ENCODE measurements at regions not wholly inside any gene's neighbourhood (a gene's known extent, or its start where the extent isn't known, plus 50 kb on each side); places are given as distances from the start of the nearest gene placed in this dataset.

DNA sequence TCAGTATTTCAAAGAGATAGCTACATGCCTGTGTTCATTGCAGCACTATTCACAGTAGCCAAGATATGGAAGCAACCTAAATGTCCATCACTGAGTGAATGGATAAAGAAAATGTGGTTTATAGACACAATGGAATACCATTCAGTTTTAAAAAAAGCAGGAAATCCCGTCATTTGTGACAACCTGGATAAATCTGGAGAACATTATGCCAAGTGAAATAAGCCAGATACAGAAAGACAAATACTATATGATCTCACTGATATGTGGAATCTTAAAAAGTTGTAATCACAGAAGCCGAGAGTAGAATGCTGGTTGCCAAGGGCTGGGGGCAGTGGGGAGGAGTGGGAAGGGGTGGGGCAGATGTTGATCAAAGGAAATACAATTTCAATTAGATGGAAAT, 235.8 kb upstream of the IGFBP3 start:
- Mint-ChIP-seq H3K4me3 (no peak overlapping the region), H3K27me3 (no peaks in the 10 kb centered on the region), H3K27ac (no peak overlapping the region), H3K9me3 (no peaks in the 10 kb centered on the region), H3K4me1 (no peaks in the 10 kb centered on the region), H3K36me3 (no peaks in the 10 kb centered on the region)
- Histone ChIP-seq H3K27me3 (replicated peaks in 1 of 2; ENCODE audit: control insufficient read depth in 2 of 2, extremely low read depth in 1 of 2, insufficient read depth in 2 of 2, low read length in 1 of 2) (no peaks in the 10 kb centered on the region), H3K4me3 (ENCODE audit: control insufficient read depth in 1 of 2, extremely low read depth in 1 of 2, low read length in 1 of 2) (no peak overlapping the region), H3K4me1 (ENCODE audit: control insufficient read depth in 1 of 2, extremely low read depth in 1 of 2, insufficient read depth in 2 of 2, low read length in 2 of 2) (no peaks in the 10 kb centered on the region), H3K9me3 (no peaks in the 10 kb centered on the region), H3K36me3 (ENCODE audit: control insufficient read depth in 2 of 2, extremely low read depth in 1 of 2, insufficient read depth in 1 of 2, low read length in 1 of 2) (no peaks in the 10 kb centered on the region), H3K27ac (ENCODE audit: low read length) (no peak overlapping the region)
- ChIA-PET POLR2A (no interaction called here), CTCF (no interaction called here)
- ATAC-seq (replicated peaks in 1 of 4) (no peak), DNase-seq (no peak)
- WGBS (ENCODE audit: insufficient coverage): 70% methylated on average over 2 of the region's 2 CpGs

DNA sequence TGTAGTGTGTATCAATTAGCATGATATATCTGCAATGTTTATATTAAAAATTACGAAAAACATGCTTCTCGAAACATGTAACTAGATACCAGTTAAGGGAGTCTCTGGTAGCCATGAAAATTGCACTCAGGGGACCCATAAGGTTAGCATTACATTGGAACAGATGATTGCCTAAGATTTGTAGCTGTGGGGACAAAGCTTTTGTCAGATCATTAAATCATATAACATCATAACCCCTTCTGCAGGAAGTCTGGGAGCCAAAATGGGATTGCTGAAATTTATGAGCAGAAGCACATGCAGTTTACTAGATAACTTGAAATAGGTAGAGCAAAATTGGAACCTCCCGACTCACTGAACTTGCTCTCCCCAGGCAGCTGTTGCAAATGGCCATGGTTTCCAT, 235.0 kb upstream of the IGFBP3 start:
- Histone ChIP-seq H3K9me3 (no peaks in the 10 kb centered on the region), H3K36me3 (ENCODE audit: control insufficient read depth in 2 of 2, extremely low read depth in 1 of 2, insufficient read depth in 1 of 2, low read length in 1 of 2) (no peaks in the 10 kb centered on the region), H3K4me3 (ENCODE audit: control insufficient read depth in 1 of 2, extremely low read depth in 1 of 2, low read length in 1 of 2) (no peak overlapping the region), H3K27me3 (replicated peaks in 1 of 2; ENCODE audit: control insufficient read depth in 2 of 2, extremely low read depth in 1 of 2, insufficient read depth in 2 of 2, low read length in 1 of 2) (no peaks in the 10 kb centered on the region), H3K27ac (ENCODE audit: low read length) (no peak overlapping the region), H3K4me1 (ENCODE audit: control insufficient read depth in 1 of 2, extremely low read depth in 1 of 2, insufficient read depth in 2 of 2, low read length in 2 of 2) (no peaks in the 10 kb centered on the region)
- POLR2A ChIA-PET: no interaction called here
- Mint-ChIP-seq H3K27me3 (no peaks in the 10 kb centered on the region), H3K4me1 (no peaks in the 10 kb centered on the region), H3K4me3 (no peak overlapping the region), H3K27ac (no peak overlapping the region), H3K9me3 (no peaks in the 10 kb centered on the region), H3K36me3 (no peaks in the 10 kb centered on the region)
- CTCF ChIA-PET: no interaction called here
- no peak for ATAC-seq (replicated peaks in 1 of 4)
- 93% methylated on average over 3 of the region's 3 CpGs for WGBS (ENCODE audit: insufficient coverage)
- no peak for DNase-seq

DNA sequence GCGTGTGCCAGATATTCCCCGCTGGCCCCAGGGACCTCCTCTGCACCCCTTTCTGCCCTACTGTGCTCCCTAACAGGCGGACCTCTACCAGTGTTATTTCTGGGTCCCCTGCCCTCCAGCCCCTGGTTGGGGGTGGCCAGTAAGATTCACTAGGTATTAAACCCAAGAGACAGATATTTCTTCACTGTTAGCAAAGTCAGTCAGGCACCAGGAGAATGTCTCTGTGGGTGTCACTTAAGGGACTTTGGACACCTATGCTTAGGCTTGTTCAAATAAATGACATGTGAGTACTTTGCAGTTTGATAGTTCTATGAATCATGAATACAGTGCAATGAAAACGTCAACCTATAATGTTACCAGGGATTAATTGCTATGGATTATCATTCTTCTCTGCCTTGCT, 234.3 kb upstream of the IGFBP3 start:
- no CpG with 5 or more reads among the region's 4 CpGs for WGBS (ENCODE audit: insufficient coverage)
- no peaks in the 10 kb centered on the region for H3K4me1 Mint-ChIP-seq
- POLR2A ChIA-PET: no interaction called here
- CTCF ChIA-PET: no interaction called here
- H3K4me3 Mint-ChIP-seq: no peak overlapping the region
- no peaks in the 10 kb centered on the region for H3K9me3 Mint-ChIP-seq
- Histone ChIP-seq H3K4me3 (ENCODE audit: control insufficient read depth in 1 of 2, extremely low read depth in 1 of 2, low read length in 1 of 2) (no peak overlapping the region), H3K36me3 (ENCODE audit: control insufficient read depth in 2 of 2, extremely low read depth in 1 of 2, insufficient read depth in 1 of 2, low read length in 1 of 2) (no peaks in the 10 kb centered on the region), H3K4me1 (ENCODE audit: control insufficient read depth in 1 of 2, extremely low read depth in 1 of 2, insufficient read depth in 2 of 2, low read length in 2 of 2) (no peaks in the 10 kb centered on the region), H3K27me3 (replicated peaks in 1 of 2; ENCODE audit: control insufficient read depth in 2 of 2, extremely low read depth in 1 of 2, insufficient read depth in 2 of 2, low read length in 1 of 2) (no peaks in the 10 kb centered on the region), H3K9me3 (no peaks in the 10 kb centered on the region), H3K27ac (ENCODE audit: low read length) (no peak overlapping the region)
- no peaks in the 10 kb centered on the region for H3K36me3 Mint-ChIP-seq
- no peaks in the 10 kb centered on the region for H3K27me3 Mint-ChIP-seq
- DNase-seq (no peak), ATAC-seq (replicated peaks in 1 of 4) (no peak)
- no peak overlapping the region for H3K27ac Mint-ChIP-seq

DNA sequence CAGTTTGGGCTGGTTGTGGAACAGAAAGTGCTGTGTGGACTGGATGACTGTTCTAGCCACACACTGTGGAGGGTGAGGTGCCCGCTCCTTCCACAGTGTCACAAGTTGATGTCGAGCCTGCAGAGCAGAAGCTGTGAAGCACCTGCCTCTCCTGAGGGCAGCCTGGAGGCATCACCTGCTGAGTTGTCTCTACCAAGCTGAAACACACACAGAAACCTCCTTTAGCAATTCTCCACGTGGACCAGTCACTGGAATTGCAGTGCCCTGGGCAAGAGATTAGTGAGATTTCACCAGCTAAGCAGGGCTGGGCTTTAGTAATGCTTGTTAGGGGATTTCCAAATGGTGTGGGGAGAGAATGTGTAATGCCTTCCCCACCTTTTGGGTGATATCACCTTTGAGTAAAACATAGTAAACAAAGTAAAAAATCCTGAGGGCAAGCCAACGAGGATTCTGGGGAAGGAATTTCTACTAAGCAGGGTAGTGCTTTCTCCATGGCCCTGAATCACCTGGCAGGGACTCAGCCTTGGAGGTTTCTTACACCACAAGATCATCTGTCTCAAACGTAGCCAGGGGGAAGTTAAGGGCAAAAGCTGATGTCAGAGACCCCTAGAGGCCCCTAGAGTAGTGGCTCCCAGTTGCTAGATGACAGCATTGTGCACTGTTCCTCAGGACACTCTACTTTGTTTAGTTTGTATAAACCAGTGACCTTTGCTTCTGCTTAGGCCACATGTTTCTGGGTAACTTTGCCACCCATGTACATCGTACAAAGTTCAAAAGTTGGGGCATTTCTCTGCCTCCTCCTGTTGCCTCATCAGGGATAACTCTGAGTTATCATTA, 233.1 kb upstream of the IGFBP3 start:
- H3K9me3 ChIP-seq: no peaks in the 10 kb centered on the region
- H3K27ac ChIP-seq (ENCODE audit: low read length): no peak overlapping the region
- POLR2A ChIA-PET: no interaction called here
- H3K36me3 ChIP-seq (ENCODE audit: control insufficient read depth in 2 of 2, extremely low read depth in 1 of 2, insufficient read depth in 1 of 2, low read length in 1 of 2): no peaks in the 10 kb centered on the region
- DNase-seq (no peak), ATAC-seq (replicated peaks in 1 of 4) (no peak)
- no peak overlapping the region for H3K4me3 Mint-ChIP-seq
- 29% methylated on average over 1 of the region's 6 CpGs for WGBS (ENCODE audit: insufficient coverage)
- no peaks in the 10 kb centered on the region for H3K27me3 ChIP-seq (replicated peaks in 1 of 2; ENCODE audit: control insufficient read depth in 2 of 2, extremely low read depth in 1 of 2, insufficient read depth in 2 of 2, low read length in 1 of 2)
- H3K9me3 Mint-ChIP-seq: no peaks in the 10 kb centered on the region
- no peaks in the 10 kb centered on the region for H3K36me3 Mint-ChIP-seq
- no peak overlapping the region for H3K4me3 ChIP-seq (ENCODE audit: control insufficient read depth in 1 of 2, extremely low read depth in 1 of 2, low read length in 1 of 2)
- CTCF ChIA-PET: no interaction called here
- no peaks in the 10 kb centered on the region for H3K27me3 Mint-ChIP-seq
- H3K4me1 Mint-ChIP-seq: no peaks in the 10 kb centered on the region
- no peak overlapping the region for H3K27ac Mint-ChIP-seq
- H3K4me1 ChIP-seq (ENCODE audit: control insufficient read depth in 1 of 2, extremely low read depth in 1 of 2, insufficient read depth in 2 of 2, low read length in 2 of 2): no peaks in the 10 kb centered on the region

DNA sequence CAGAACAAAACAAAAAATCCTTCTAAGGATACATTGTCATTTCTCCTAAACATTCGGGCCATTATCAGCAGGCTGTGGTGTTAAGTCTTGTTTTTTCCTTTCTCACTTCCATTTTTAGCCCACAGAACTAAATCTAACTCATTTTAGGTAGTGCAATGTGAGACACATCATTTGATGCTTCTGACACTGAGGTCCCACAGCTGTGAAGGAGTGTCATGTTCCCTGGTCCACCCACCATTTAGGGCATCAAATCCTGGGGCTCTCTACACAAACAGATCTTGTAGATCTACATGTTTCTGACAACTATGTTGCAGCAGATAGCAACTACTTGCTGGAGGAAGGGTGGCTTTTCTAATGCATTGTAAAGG, 232.5 kb upstream of the IGFBP3 start:
- H3K36me3 ChIP-seq (ENCODE audit: control insufficient read depth in 2 of 2, extremely low read depth in 1 of 2, insufficient read depth in 1 of 2, low read length in 1 of 2): no peaks in the 10 kb centered on the region
- H3K9me3 ChIP-seq: no peaks in the 10 kb centered on the region
- H3K27ac Mint-ChIP-seq: no peak overlapping the region
- DNase-seq (no peak), ATAC-seq (replicated peaks in 1 of 4) (no peak)
- ChIA-PET CTCF (no interaction called here), POLR2A (no interaction called here)
- no peak overlapping the region for H3K4me3 ChIP-seq (ENCODE audit: control insufficient read depth in 1 of 2, extremely low read depth in 1 of 2, low read length in 1 of 2)
- no peak overlapping the region for H3K27ac ChIP-seq (ENCODE audit: low read length)
- no peaks in the 10 kb centered on the region for H3K27me3 ChIP-seq (replicated peaks in 1 of 2; ENCODE audit: control insufficient read depth in 2 of 2, extremely low read depth in 1 of 2, insufficient read depth in 2 of 2, low read length in 1 of 2)
- no peaks in the 10 kb centered on the region for H3K27me3 Mint-ChIP-seq
- H3K9me3 Mint-ChIP-seq: no peaks in the 10 kb centered on the region
- no peak overlapping the region for H3K4me3 Mint-ChIP-seq
- WGBS (ENCODE audit: insufficient coverage): no CpG with 5 or more reads among the region's 1 CpG
- no peaks in the 10 kb centered on the region for H3K4me1 Mint-ChIP-seq
- no peaks in the 10 kb centered on the region for H3K4me1 ChIP-seq (ENCODE audit: control insufficient read depth in 1 of 2, extremely low read depth in 1 of 2, insufficient read depth in 2 of 2, low read length in 2 of 2)
- H3K36me3 Mint-ChIP-seq: no peaks in the 10 kb centered on the region

DNA sequence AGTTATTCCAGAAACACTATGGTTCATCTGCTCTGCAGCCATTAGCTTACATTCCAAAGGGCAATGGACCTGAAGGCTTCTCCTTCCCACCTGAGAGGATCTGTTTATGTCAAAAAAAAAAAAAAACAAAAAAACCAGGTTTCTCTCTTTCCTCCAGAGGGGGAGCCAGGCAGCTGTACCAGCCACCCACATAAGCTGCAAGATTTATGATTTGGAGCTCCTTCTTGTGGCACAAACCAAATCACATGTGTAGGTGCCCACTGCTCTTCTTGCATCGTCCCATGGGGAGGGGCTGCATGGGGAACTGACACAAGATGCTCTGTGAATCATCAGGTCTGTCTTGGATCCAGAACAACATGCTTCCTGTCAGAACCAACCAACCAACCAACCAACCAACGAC, 231.6 kb upstream of the IGFBP3 start:
- Mint-ChIP-seq H3K4me3 (no peak overlapping the region), H3K27me3 (no peaks in the 10 kb centered on the region)
- POLR2A ChIA-PET: no interaction called here

DNA sequence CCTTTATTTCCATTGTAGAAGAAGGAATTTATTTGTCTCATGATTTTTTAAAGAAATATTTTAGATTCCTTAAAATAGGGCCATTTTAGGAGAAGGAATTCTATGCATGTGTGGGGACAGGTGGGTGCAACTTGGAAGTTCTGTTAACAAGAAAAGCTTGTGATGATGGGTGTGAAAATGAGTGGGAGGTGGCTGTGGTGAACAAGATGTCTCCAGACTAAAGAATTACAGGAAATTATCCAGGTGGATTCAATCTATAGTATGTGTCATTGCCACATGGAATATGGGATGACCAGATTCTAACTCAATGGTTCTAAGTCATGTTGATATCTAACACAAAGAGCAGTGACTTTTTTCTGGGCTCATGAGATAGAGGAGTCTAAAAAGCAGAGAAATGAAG, 229.6 kb upstream of the IGFBP3 start:
- H3K4me3 ChIP-seq (ENCODE audit: control insufficient read depth in 1 of 2, extremely low read depth in 1 of 2, low read length in 1 of 2): no peak overlapping the region
- Mint-ChIP-seq H3K9me3 (no peaks in the 10 kb centered on the region), H3K4me3 (no peak overlapping the region), H3K27ac (no peak overlapping the region), H3K36me3 (no peaks in the 10 kb centered on the region), H3K4me1 (no peaks in the 10 kb centered on the region), H3K27me3 (no peaks in the 10 kb centered on the region)
- no peaks in the 10 kb centered on the region for H3K36me3 ChIP-seq (ENCODE audit: control insufficient read depth in 2 of 2, extremely low read depth in 1 of 2, insufficient read depth in 1 of 2, low read length in 1 of 2)
- H3K27me3 ChIP-seq (replicated peaks in 1 of 2; ENCODE audit: control insufficient read depth in 2 of 2, extremely low read depth in 1 of 2, insufficient read depth in 2 of 2, low read length in 1 of 2): no peaks in the 10 kb centered on the region
- ChIA-PET CTCF (no interaction called here), POLR2A (no interaction called here)
- no peaks in the 10 kb centered on the region for H3K9me3 ChIP-seq
- DNase-seq (no peak), ATAC-seq (replicated peaks in 1 of 4) (no peak)
- no peak overlapping the region for H3K27ac ChIP-seq (ENCODE audit: low read length)
- H3K4me1 ChIP-seq (ENCODE audit: control insufficient read depth in 1 of 2, extremely low read depth in 1 of 2, insufficient read depth in 2 of 2, low read length in 2 of 2): no peaks in the 10 kb centered on the region

More for the DNA sequence above, 231.6 kb upstream of the IGFBP3 start:
- H3K36me3 ChIP-seq (ENCODE audit: control insufficient read depth in 2 of 2, extremely low read depth in 1 of 2, insufficient read depth in 1 of 2, low read length in 1 of 2): no peaks in the 10 kb centered on the region
- H3K27me3 ChIP-seq (replicated peaks in 1 of 2; ENCODE audit: control insufficient read depth in 2 of 2, extremely low read depth in 1 of 2, insufficient read depth in 2 of 2, low read length in 1 of 2): no peaks in the 10 kb centered on the region
- no CpG with 5 or more reads among the region's 2 CpGs for WGBS (ENCODE audit: insufficient coverage)
- Mint-ChIP-seq H3K4me1 (no peaks in the 10 kb centered on the region), H3K9me3 (no peaks in the 10 kb centered on the region), H3K27ac (no peak overlapping the region), H3K36me3 (no peaks in the 10 kb centered on the region)
- no peaks in the 10 kb centered on the region for H3K9me3 ChIP-seq
- H3K4me3 ChIP-seq (ENCODE audit: control insufficient read depth in 1 of 2, extremely low read depth in 1 of 2, low read length in 1 of 2): no peak overlapping the region
- DNase-seq (no peak), ATAC-seq (replicated peaks in 1 of 4) (no peak)
- CTCF ChIA-PET: interaction anchor here in 1 of 2 donors (0.6 kb wide), 1 partner anchor 202 kb away, joined by 3 read pairs; no protein-coding TSS in a partner anchor
- no peak overlapping the region for H3K27ac ChIP-seq (ENCODE audit: low read length)
- no peaks in the 10 kb centered on the region for H3K4me1 ChIP-seq (ENCODE audit: control insufficient read depth in 1 of 2, extremely low read depth in 1 of 2, insufficient read depth in 2 of 2, low read length in 2 of 2)

Measured in T-cell (primary cell).